GM19099 (cell line): ENCODE measurements at regions not wholly inside any gene's neighbourhood (a gene's known extent, or its start where the extent isn't known, plus 50 kb on each side); places are given as distances from the start of the nearest gene placed in this dataset.

Source experiments
- POLR2A ChIP-seq: IDR thresholded peaks from 3 replicates; pipeline ENCODE4 v1.6.1; 2011; ENCODE audit warnings: low read depth; ENCODE audit not compliant: insufficient read length; ENCODE audit errors: extremely low read depth

- TF ChIP-seq POLR2A: no peak
Observed at GRCh38 chr10:107686095-107686494, 521.6 kb upstream of the SORCS1 start.

GRCh38 chr10:107671960-107672359 lies 507.5 kb upstream of the SORCS1 start:
- no peak for TF ChIP-seq POLR2A

- no peak for TF ChIP-seq POLR2A
Observed at GRCh38 chr10:107666214-107666613, 501.7 kb upstream of the SORCS1 start.

GRCh38 chr10:107665459-107665858 lies 501.0 kb upstream of the SORCS1 start:
- TF ChIP-seq POLR2A: no peak

- no peak for TF ChIP-seq POLR2A
Observed at GRCh38 chr10:107657851-107658250, 493.3 kb upstream of the SORCS1 start.

GRCh38 chr10:107656932-107657331 lies 492.4 kb upstream of the SORCS1 start:
- TF ChIP-seq POLR2A: no peak

- no peak for TF ChIP-seq POLR2A
Observed at GRCh38 chr10:107653832-107654287, 489.4 kb upstream of the SORCS1 start.

- TF ChIP-seq POLR2A: no peak
Observed at GRCh38 chr10:107650939-107651338, 486.4 kb upstream of the SORCS1 start.

GRCh38 chr10:107649249-107649648 lies 484.7 kb upstream of the SORCS1 start:
- TF ChIP-seq POLR2A: no peak

- no peak for TF ChIP-seq POLR2A
Observed at GRCh38 chr10:107647462-107647861, 483.0 kb upstream of the SORCS1 start.

- TF ChIP-seq POLR2A: no peak
Observed at GRCh38 chr10:107631876-107632275, 467.4 kb upstream of the SORCS1 start.

GRCh38 chr10:107626862-107627261 lies 462.4 kb upstream of the SORCS1 start:
- TF ChIP-seq POLR2A: no peak

GRCh38 chr10:107623292-107623691 lies 458.8 kb upstream of the SORCS1 start:
- no peak for TF ChIP-seq POLR2A

- no peak for TF ChIP-seq POLR2A
Observed at GRCh38 chr10:107619139-107619538, 454.6 kb upstream of the SORCS1 start.

- no peak for TF ChIP-seq POLR2A
Observed at GRCh38 chr10:107618504-107618994, 454.0 kb upstream of the SORCS1 start.

GRCh38 chr10:107616463-107617410 lies 452.2 kb upstream of the SORCS1 start:
- TF ChIP-seq POLR2A: no peak
